Activated CD4-positive, alpha-beta T cell treated with anti-CD3 and anti-CD28 coated beads, Interleukin-2, amount 50 U/mL, for 1 hour (primary cell): ENCODE measurements at regions not wholly inside any gene's neighbourhood (a gene's known extent, or its start where the extent isn't known, plus 50 kb on each side); places are given as distances from the start of the nearest gene placed in this dataset.

Experiments used
- DNase-seq: peaks from one replicate; pipeline ENCODE4 v3.0.0-alpha.2; 2020

GRCh38 chr14:58784931-58785330 is 147.2 kb downstream of the DACT1 start:
- no peak for DNase-seq

- no peak for DNase-seq
Observed at GRCh38 chr14:58785701-58786100, 147.9 kb downstream of the DACT1 start.

GRCh38 chr14:58787592-58787991 is 149.8 kb downstream of the DACT1 start:
- DNase-seq, result no peak

- no peak for DNase-seq
Observed at GRCh38 chr14:58788655-58789503, 151.1 kb downstream of the DACT1 start.

- no peak for DNase-seq
Observed at GRCh38 chr14:58789736-58790135, 152.0 kb downstream of the DACT1 start.

- DNase-seq, result no peak
Observed at GRCh38 chr14:58792416-58792815, 154.7 kb downstream of the DACT1 start.

- DNase-seq, result no peak
Observed at GRCh38 chr14:58793131-58793740, 155.5 kb downstream of the DACT1 start.

GRCh38 chr14:58794993-58795762 is 157.4 kb downstream of the DACT1 start:
- DNase-seq, result no peak

- DNase-seq, result no peak
Observed at GRCh38 chr14:58796242-58797009, 158.7 kb downstream of the DACT1 start.

- no peak for DNase-seq
Observed at GRCh38 chr14:58797010-58797429, 159.3 kb downstream of the DACT1 start.

- DNase-seq, result no peak
Observed at GRCh38 chr14:58798173-58798572, 160.4 kb downstream of the DACT1 start.

- DNase-seq, result no peak
Observed at GRCh38 chr14:58801086-58801485, 163.3 kb downstream of the DACT1 start.

- no peak for DNase-seq
Observed at GRCh38 chr14:58805057-58805456, 167.3 kb downstream of the DACT1 start.

GRCh38 chr14:58805605-58806409 is 168.0 kb downstream of the DACT1 start:
- no peak for DNase-seq

GRCh38 chr14:58807191-58807590 is 169.4 kb downstream of the DACT1 start:
- DNase-seq, result no peak

GRCh38 chr14:58808828-58809227 is 171.1 kb downstream of the DACT1 start:
- no peak for DNase-seq

- no peak for DNase-seq
Observed at GRCh38 chr14:58809520-58809919, 171.8 kb downstream of the DACT1 start.

- no peak for DNase-seq
Observed at GRCh38 chr14:58812050-58812910, 174.5 kb downstream of the DACT1 start.

- DNase-seq, result no peak
Observed at GRCh38 chr14:58813745-58814144, 176.0 kb downstream of the DACT1 start.

GRCh38 chr14:58814466-58814865 is 176.7 kb downstream of the DACT1 start:
- DNase-seq, result no peak

- DNase-seq, result no peak
Observed at GRCh38 chr14:58815161-58815701, 177.5 kb downstream of the DACT1 start.
